Aorta (tissue), 5 donors: ENCODE measurements at regions not wholly inside any gene's neighbourhood (a gene's known extent, or its start where the extent isn't known, plus 50 kb on each side); places are given as distances from the start of the nearest gene placed in this dataset.

Experiments used
- ATAC-seq: fragments of 200-7000 bp; cut with Tn5 transposase; one replicate; pipeline ENCODE4 v1.9.1; 2022; ENCODE audit warnings: moderate library complexity; ENCODE audit not compliant: low FRiP score
- DNase-seq, 2 donors: peaks; one replicate each; pipeline ENCODE4 v3.0.0-alpha.2; 2020
- H3K27ac ChIP-seq, 2 donors: one replicate each; pipeline ENCODE4 v1.5.1; 2013; ENCODE audit warnings: low read length in 2 of 2, mild to moderate bottlenecking in 2 of 2, moderate library complexity in 2 of 2, control low read depth in 1 of 2, inconsistent platforms in 1 of 2, low read depth in 1 of 2
- H3K27me3 ChIP-seq, 2 donors: one replicate each; pipeline ENCODE4 v1.6.1; 2013; ENCODE audit warnings: control low read depth in 1 of 2, low read length in 1 of 2, mild to moderate bottlenecking in 1 of 2, moderate library complexity in 1 of 2; ENCODE audit not compliant: insufficient read depth in 2 of 2, control insufficient read depth in 1 of 2
- H3K36me3 ChIP-seq, 2 donors: one replicate each; pipeline ENCODE4 v1.6.1; 2013; ENCODE audit warnings: control low read depth in 1 of 2, low read length in 1 of 2, mild to moderate bottlenecking in 1 of 2; ENCODE audit not compliant: insufficient read depth in 2 of 2, control insufficient read depth in 1 of 2
- H3K4me1 ChIP-seq, 2 donors: one replicate each; pipeline ENCODE4 v1.6.1; 2013; ENCODE audit warnings: low read length in 2 of 2, control low read depth in 1 of 2, mild to moderate bottlenecking in 1 of 2, moderate library complexity in 1 of 2; ENCODE audit not compliant: insufficient read depth in 2 of 2, control insufficient read depth in 1 of 2
- H3K4me3 ChIP-seq, 2 donors: one replicate each; pipeline ENCODE4 v1.5.1; 2013; ENCODE audit warnings: low read length in 2 of 2, control low read depth in 1 of 2, mild to moderate bottlenecking in 1 of 2
- H3K9me3 ChIP-seq: one replicate; pipeline ENCODE4 v1.6.1; 2013; ENCODE audit warnings: mild to moderate bottlenecking, low read length; ENCODE audit not compliant: control insufficient read depth
- WGBS, 2 donors: extraction: QIAGEN DNeasy Blood & Tissue Kit; methylation state at CpG; one replicate each; pipeline ENCODE4 v1.1.7; 2013; 5-methylcytosine and 5-hydroxymethylcytosine counted together
- intact Hi-C, 2 donors: fragments of 100-400 bp; cut with DNase I; formaldehyde crosslinking; loops; one replicate each; pipeline versions ENCODE4 v1.14.2 to v1.15.0; 2022
- donor health status: healthy with polysubstance abuse.
- donor health status: Bipolar disorder and iron deficiency.
- donor health status: DM: no; HTN: no; CAD: no.
- donor health status: DM: no; HTN: no; CAD: no.
- donor health status: DM: yes; HTN: yes; CAD: no.

DNA sequence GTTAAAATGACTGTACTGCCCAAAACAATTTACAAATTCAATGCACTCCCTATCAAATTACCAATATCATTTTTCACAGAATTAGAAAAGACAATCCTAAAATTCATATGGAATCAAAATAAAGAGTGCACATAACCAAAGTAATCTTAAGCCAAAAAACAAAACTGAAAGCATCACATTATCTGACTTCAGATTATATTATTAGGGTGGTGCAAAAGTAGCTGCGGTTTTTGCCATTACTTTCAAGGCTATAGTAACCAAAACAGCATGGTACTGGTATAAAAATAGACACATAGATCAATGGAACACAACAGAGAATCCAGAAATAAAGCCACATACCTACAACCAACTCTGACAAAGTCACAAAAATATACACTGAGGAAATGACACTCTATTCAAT is 396.6 kb downstream of the EIPR1 start:
- intact Hi-C loops, result no loop called here
- ATAC-seq (no peak), DNase-seq (no peak)

GRCh38 chr2:2974982-2975381 is 402.6 kb downstream of the EIPR1 start:
- H3K27ac ChIP-seq, result no peak overlapping the region
- H3K27me3 ChIP-seq, result no peaks in the 10 kb centered on the region
- ATAC-seq, result no peak
- H3K36me3 ChIP-seq, result no peaks in the 10 kb centered on the region
- H3K4me3 ChIP-seq, result no peak overlapping the region
- intact Hi-C loops, result no loop called here
- peaks cover 6% of the 10 kb centered on the region for H3K9me3 ChIP-seq
- no peak for DNase-seq
- no peaks in the 10 kb centered on the region for H3K4me1 ChIP-seq
- WGBS, 2 donors, result 31 to 54% methylated on average over 2 of the region's 2 CpGs

More for the DNA sequence above, 396.6 kb downstream of the EIPR1 start:
- H3K4me1 ChIP-seq, result no peaks in the 10 kb centered on the region
- H3K27me3 ChIP-seq, result no peaks in the 10 kb centered on the region
- no peak overlapping the region for H3K27ac ChIP-seq
- WGBS, 2 donors, result 69% methylated on average over 1 of the region's 1 CpG
- H3K36me3 ChIP-seq, result no peaks in the 10 kb centered on the region
- H3K9me3 ChIP-seq, result no peaks in the 10 kb centered on the region
- H3K4me3 ChIP-seq, result no peak overlapping the region

GRCh38 chr2:2960441-2961133 is 417.0 kb downstream of the EIPR1 start:
- intact Hi-C loops, result no loop called here
- no peak overlapping the region for H3K4me3 ChIP-seq
- H3K27me3 ChIP-seq, result no peaks in the 10 kb centered on the region
- no peak for DNase-seq
- no peak overlapping the region for H3K27ac ChIP-seq
- no peak for ATAC-seq
- H3K9me3 ChIP-seq, result no peaks in the 10 kb centered on the region
- H3K4me1 ChIP-seq, result no peaks in the 10 kb centered on the region
- WGBS, 2 donors, result 24 to 39% methylated on average over 17 of the region's 17 CpGs
- no peaks in the 10 kb centered on the region for H3K36me3 ChIP-seq

DNA sequence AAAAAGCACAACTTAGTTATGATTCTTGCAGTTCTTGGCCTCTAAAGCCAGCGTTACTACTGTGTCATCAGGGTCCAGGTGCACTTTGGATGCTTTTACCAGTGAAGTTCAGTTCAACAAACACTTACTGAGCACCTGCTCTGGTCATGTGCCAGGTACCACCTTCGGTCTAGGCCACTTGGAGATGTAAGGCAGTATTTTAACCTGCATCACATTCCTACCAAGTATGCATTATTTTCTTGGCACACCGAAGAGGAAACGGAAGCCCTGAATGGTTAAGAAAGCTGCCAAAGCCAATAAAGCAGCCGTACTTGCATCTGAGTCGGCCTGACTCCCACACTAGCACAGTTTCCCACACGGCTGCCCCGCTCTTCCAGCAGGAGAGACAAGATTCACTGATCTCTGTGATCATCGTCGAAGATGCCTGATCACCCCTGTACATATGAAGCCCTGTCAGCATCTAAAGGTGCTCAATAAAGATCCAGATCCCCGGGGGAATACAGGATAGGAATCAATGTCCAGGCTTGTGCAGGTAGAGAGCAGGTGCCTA is 427.1 kb downstream of the EIPR1 start:
- WGBS, 2 donors, result 53 to 57% methylated on average over 11 of the region's 11 CpGs
- DNase-seq, result no peak
- Histone ChIP-seq H3K9me3 (peaks cover 2% of the 10 kb centered on the region), H3K27me3 (no peaks in the 10 kb centered on the region), H3K4me1 (no peaks in the 10 kb centered on the region), H3K36me3 (no peaks in the 10 kb centered on the region), H3K27ac (no peak overlapping the region), H3K4me3 (no peak overlapping the region)
- no peak for ATAC-seq
- intact Hi-C loops, result no loop called here

- no peak overlapping the region for H3K4me3 ChIP-seq
- ATAC-seq, result no peak
- DNase-seq, result no peak
- H3K36me3 ChIP-seq, result no peaks in the 10 kb centered on the region
- H3K4me1 ChIP-seq, result no peaks in the 10 kb centered on the region
- no peak overlapping the region for H3K27ac ChIP-seq
- H3K27me3 ChIP-seq, result no peaks in the 10 kb centered on the region
- intact Hi-C loops, result no loop called here
- peaks cover 2% of the 10 kb centered on the region for H3K9me3 ChIP-seq
These were observed 430.2 kb downstream of the EIPR1 start for GRCh38 chr2:2947406-2947805.

GRCh38 chr2:2942906-2943305 is 434.7 kb downstream of the EIPR1 start:
- intact Hi-C loops, result no loop called here
- no peaks in the 10 kb centered on the region for H3K27me3 ChIP-seq
- no peaks in the 10 kb centered on the region for H3K36me3 ChIP-seq
- ATAC-seq (no peak), DNase-seq (no peak)
- WGBS, 2 donors, result 47 to 48% methylated on average over 4 of the region's 4 CpGs
- H3K27ac ChIP-seq, result no peak overlapping the region
- H3K4me3 ChIP-seq, result no peak overlapping the region
- peaks cover 2% of the 10 kb centered on the region for H3K9me3 ChIP-seq
- no peaks in the 10 kb centered on the region for H3K4me1 ChIP-seq

- Histone ChIP-seq H3K4me1 (no peaks in the 10 kb centered on the region), H3K27ac (no peak overlapping the region), H3K36me3 (no peaks in the 10 kb centered on the region), H3K4me3 (no peak overlapping the region), H3K9me3 (peaks cover 2% of the 10 kb centered on the region), H3K27me3 (no peaks in the 10 kb centered on the region)
- DNase-seq (no peak), ATAC-seq (no peak)
- intact Hi-C loops, result no loop called here
- WGBS, 2 donors, result 71 to 81% methylated on average over 5 of the region's 5 CpGs
These were observed 435.4 kb downstream of the EIPR1 start for GRCh38 chr2:2942225-2942624.

GRCh38 chr2:2941205-2941604 is 436.4 kb downstream of the EIPR1 start:
- no peak overlapping the region for H3K27ac ChIP-seq
- no peak for ATAC-seq
- intact Hi-C loops, result no loop called here
- H3K36me3 ChIP-seq, result no peaks in the 10 kb centered on the region
- no peak overlapping the region for H3K4me3 ChIP-seq
- H3K9me3 ChIP-seq, result no peaks in the 10 kb centered on the region
- DNase-seq, result no peak
- H3K4me1 ChIP-seq, result no peaks in the 10 kb centered on the region
- H3K27me3 ChIP-seq, result no peaks in the 10 kb centered on the region
- 14 to 17% methylated on average over 15 of the region's 15 CpGs for WGBS, 2 donors

DNA sequence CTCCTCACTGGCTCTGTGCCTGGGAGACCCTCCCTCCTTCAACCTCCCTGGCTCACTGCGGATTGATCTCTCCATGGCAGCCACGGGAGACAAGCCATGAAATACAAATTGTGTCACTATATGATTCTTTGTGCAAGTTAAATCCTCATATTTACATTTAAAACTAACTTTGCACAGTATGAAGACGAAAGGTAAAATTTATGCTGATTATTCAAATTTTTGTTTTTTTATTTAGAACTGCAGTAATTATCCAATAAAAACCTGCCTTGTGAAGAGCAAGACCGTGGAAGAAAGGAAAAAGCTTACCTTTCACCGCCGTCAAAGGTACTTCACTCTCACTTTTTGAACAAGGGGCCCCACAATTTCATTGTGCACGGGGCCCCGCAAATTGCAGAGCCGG is 436.9 kb downstream of the EIPR1 start:
- DNase-seq, result no peak
- H3K4me1 ChIP-seq, result no peaks in the 10 kb centered on the region
- intact Hi-C loops, result no loop called here
- no peak overlapping the region for H3K27ac ChIP-seq
- no peaks in the 10 kb centered on the region for H3K27me3 ChIP-seq
- no peaks in the 10 kb centered on the region for H3K36me3 ChIP-seq
- no peak for ATAC-seq
- no peak overlapping the region for H3K4me3 ChIP-seq
- WGBS, 2 donors, result 73 to 81% methylated on average over 9 of the region's 9 CpGs
- H3K9me3 ChIP-seq, result no peaks in the 10 kb centered on the region
